ENCODE measurements at regions not wholly inside any gene's neighbourhood (a gene's known extent, or its start where the extent isn't known, plus 50 kb on each side); places are given as distances from the start of the nearest gene placed in this dataset.

DNA sequence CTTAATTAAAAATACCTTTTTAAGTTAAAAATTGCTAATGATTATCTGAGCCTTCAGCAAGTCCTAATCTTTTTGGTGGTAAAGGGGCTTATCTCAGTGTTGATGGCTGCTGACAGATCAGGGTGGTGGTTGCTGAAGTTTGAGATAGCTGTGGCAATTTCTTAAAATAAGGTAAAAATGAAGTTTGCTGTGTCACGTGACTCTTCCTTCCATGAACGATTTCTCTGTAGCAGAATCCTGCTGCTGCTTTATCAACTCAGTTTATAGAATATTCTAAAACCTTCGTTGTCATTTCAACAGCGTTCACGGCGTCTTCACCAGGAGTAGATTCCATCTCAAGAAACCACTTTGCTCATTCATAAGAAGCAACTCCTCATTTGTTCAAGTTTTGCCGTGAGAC, 110.1 kb downstream of the SUCNR1 start:
- H3K27ac Mint-ChIP-seq (ENCODE audit: unreplicated experiment) = no peak overlapping the region
- no peak overlapping the region for H3K4me3 Mint-ChIP-seq (ENCODE audit: low read depth, unreplicated experiment)
- H3K4me1 Mint-ChIP-seq (ENCODE audit: low read depth, unreplicated experiment) = no peaks in the 10 kb centered on the region
- H3K36me3 Mint-ChIP-seq (ENCODE audit: insufficient read depth, unreplicated experiment) = no peaks in the 10 kb centered on the region
- H3K27me3 Mint-ChIP-seq (ENCODE audit: unreplicated experiment) = no peaks in the 10 kb centered on the region
- CTCF ChIA-PET = no interaction called here
- intact Hi-C loops (cut with micrococcal nuclease; ENCODE audit: unreplicated experiment) = no loop called here
- no peaks in the 10 kb centered on the region for H3K9me3 Mint-ChIP-seq (ENCODE audit: low read depth, unreplicated experiment)
- BruUV-seq (replicated peaks) = no TSS peak
- DNase-seq = no peak
- TF ChIP-seq CTCF (IDR thresholded peaks at IDR 0.05; ENCODE audit: unreplicated experiment) = no peak

- Mint-ChIP-seq H3K4me3 (ENCODE audit: low read depth, unreplicated experiment) (no peak overlapping the region), H3K4me1 (ENCODE audit: low read depth, unreplicated experiment) (no peaks in the 10 kb centered on the region), H3K27ac (ENCODE audit: unreplicated experiment) (no peak overlapping the region), H3K9me3 (ENCODE audit: low read depth, unreplicated experiment) (no peaks in the 10 kb centered on the region), H3K27me3 (ENCODE audit: unreplicated experiment) (no peaks in the 10 kb centered on the region), H3K36me3 (ENCODE audit: insufficient read depth, unreplicated experiment) (no peaks in the 10 kb centered on the region)
- intact Hi-C loops (cut with micrococcal nuclease; ENCODE audit: unreplicated experiment) = no loop called here
- no peak for DNase-seq
- CTCF ChIA-PET = no interaction called here
- TF ChIP-seq CTCF (IDR thresholded peaks at IDR 0.05; ENCODE audit: unreplicated experiment) = no peak
- BruUV-seq (replicated peaks) = no TSS peak
These were observed 112.5 kb downstream of the SUCNR1 start for GRCh38 chr3:151985787-151986430.

- no peaks in the 10 kb centered on the region for H3K27me3 Mint-ChIP-seq (ENCODE audit: unreplicated experiment)
- intact Hi-C loops (cut with micrococcal nuclease; ENCODE audit: unreplicated experiment) = no loop called here
- no peaks in the 10 kb centered on the region for H3K9me3 Mint-ChIP-seq (ENCODE audit: low read depth, unreplicated experiment)
- no peak for DNase-seq
- no peaks in the 10 kb centered on the region for H3K4me1 Mint-ChIP-seq (ENCODE audit: low read depth, unreplicated experiment)
- no peak for TF ChIP-seq CTCF (IDR thresholded peaks at IDR 0.05; ENCODE audit: unreplicated experiment)
- H3K36me3 Mint-ChIP-seq (ENCODE audit: insufficient read depth, unreplicated experiment) = no peaks in the 10 kb centered on the region
- no peak overlapping the region for H3K27ac Mint-ChIP-seq (ENCODE audit: unreplicated experiment)
- CTCF ChIA-PET = interaction anchor here (0.6 kb wide), 1 partner anchor 1906 kb away, joined by 3 read pairs; no protein-coding TSS in a partner anchor
- no peak overlapping the region for H3K4me3 Mint-ChIP-seq (ENCODE audit: low read depth, unreplicated experiment)
- BruUV-seq (replicated peaks) = no TSS peak
These were observed 114.5 kb downstream of the SUCNR1 start for GRCh38 chr3:151987893-151988292.

GRCh38 chr3:151989621-151990020, 116.2 kb downstream of the SUCNR1 start:
- H3K4me3 Mint-ChIP-seq (ENCODE audit: low read depth, unreplicated experiment) = no peak overlapping the region
- no peak for DNase-seq
- intact Hi-C loops (cut with micrococcal nuclease; ENCODE audit: unreplicated experiment) = no loop called here
- no TSS peak for BruUV-seq (replicated peaks)
- H3K27me3 Mint-ChIP-seq (ENCODE audit: unreplicated experiment) = no peaks in the 10 kb centered on the region
- CTCF ChIA-PET = no interaction called here
- H3K36me3 Mint-ChIP-seq (ENCODE audit: insufficient read depth, unreplicated experiment) = no peaks in the 10 kb centered on the region
- TF ChIP-seq CTCF (IDR thresholded peaks at IDR 0.05; ENCODE audit: unreplicated experiment) = no peak
- no peaks in the 10 kb centered on the region for H3K4me1 Mint-ChIP-seq (ENCODE audit: low read depth, unreplicated experiment)
- H3K9me3 Mint-ChIP-seq (ENCODE audit: low read depth, unreplicated experiment) = no peaks in the 10 kb centered on the region
- no peak overlapping the region for H3K27ac Mint-ChIP-seq (ENCODE audit: unreplicated experiment)
